Spinal cord (tissue), 9 donors: ENCODE measurements at regions not wholly inside any gene's neighbourhood (a gene's known extent, or its start where the extent isn't known, plus 50 kb on each side); places are given as distances from the start of the nearest gene placed in this dataset.

ENCODE experiments used
- DNase-seq, 6 donors: peaks; one replicate each; pipeline versions ENCODE4 v3.0.0 to v3.0.0-alpha.2; 2013 to 2015; ENCODE audit warnings: low spot score in 6 of 6, low read depth in 4 of 6
- H3K27ac ChIP-seq: one replicate; pipeline ENCODE4 v1.5.1; 2013; ENCODE audit warnings: low read depth, low read length, control low read depth
- H3K27me3 ChIP-seq: one replicate; pipeline ENCODE4 v1.6.1; 2013; ENCODE audit warnings: low read length; ENCODE audit not compliant: control insufficient read depth, insufficient read depth
- H3K36me3 ChIP-seq: one replicate; pipeline ENCODE4 v1.6.1; 2013; ENCODE audit warnings: low read length; ENCODE audit not compliant: control insufficient read depth, insufficient read depth
- H3K4me1 ChIP-seq: one replicate; pipeline ENCODE4 v1.6.1; 2013; ENCODE audit warnings: low read length; ENCODE audit not compliant: control insufficient read depth, insufficient read depth
- H3K4me3 ChIP-seq: one replicate; pipeline ENCODE4 v1.5.1; 2013; ENCODE audit warnings: low read depth, low read length, control low read depth
- H3K9me3 ChIP-seq: one replicate; pipeline ENCODE4 v1.6.1; 2013; ENCODE audit warnings: low read length; ENCODE audit not compliant: control insufficient read depth, insufficient read depth
- WGBS: methylation state at CpG from one replicate; pipeline ENCODE4 v1.1.5; 2013; ENCODE audit warnings: missing lambda C conversion rate; ENCODE audit not compliant: insufficient coverage; 5-methylcytosine and 5-hydroxymethylcytosine counted together
- donor health status: healthy.

DNA sequence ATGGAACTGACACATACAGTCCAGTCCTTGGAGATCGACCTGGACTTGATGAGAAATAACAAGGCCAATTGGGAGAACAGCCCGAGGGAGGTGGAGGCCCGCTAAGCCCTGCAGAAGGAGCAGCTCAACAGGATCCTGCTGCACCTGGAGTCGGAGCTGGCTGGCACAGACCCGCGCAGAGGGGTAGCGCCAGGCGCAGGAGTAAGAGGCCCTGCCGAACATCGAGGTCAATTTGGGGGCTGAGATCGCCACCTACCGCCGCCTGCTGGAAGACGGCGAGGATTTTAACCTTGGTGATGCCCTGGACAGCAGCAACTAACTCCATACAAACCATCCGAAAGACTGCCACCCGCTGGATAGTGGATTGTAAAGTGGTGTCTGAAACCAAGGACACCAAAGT is 1610.1 kb upstream of the ACO1 start:
- H3K4me3 ChIP-seq = no peak overlapping the region
- no peak for DNase-seq
- no peaks in the 10 kb centered on the region for H3K27me3 ChIP-seq
- H3K4me1 ChIP-seq = no peaks in the 10 kb centered on the region
- WGBS = 81% methylated on average over 13 of the region's 17 CpGs
- no peaks in the 10 kb centered on the region for H3K36me3 ChIP-seq
- no peaks in the 10 kb centered on the region for H3K9me3 ChIP-seq
- H3K27ac ChIP-seq = no peak overlapping the region

DNA sequence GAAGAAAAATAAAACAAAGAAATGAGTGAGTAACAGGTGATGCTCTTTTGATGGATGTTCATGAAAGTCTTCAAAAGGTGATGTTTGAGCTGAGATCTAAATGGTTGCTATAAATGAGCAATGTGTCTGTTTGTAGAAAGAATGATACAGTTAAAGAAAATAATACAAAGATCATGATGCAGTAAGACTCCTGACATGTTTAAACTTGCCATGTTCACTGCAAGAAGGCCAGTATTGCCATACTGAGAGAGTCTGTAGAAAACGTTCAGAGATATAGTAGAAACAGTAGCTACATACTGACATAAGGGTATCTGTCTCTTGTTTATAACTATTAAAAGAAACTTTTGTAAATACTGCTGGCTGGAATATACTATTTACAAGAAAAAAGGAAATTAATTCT is 1609.2 kb upstream of the ACO1 start:
- H3K27ac ChIP-seq = no peak overlapping the region
- no peak for DNase-seq
- no peaks in the 10 kb centered on the region for H3K27me3 ChIP-seq
- no peak overlapping the region for H3K4me3 ChIP-seq
- H3K36me3 ChIP-seq = no peaks in the 10 kb centered on the region
- no peaks in the 10 kb centered on the region for H3K4me1 ChIP-seq
- no CpG with 5 or more reads among the region's 1 CpG for WGBS
- H3K9me3 ChIP-seq = no peaks in the 10 kb centered on the region

DNA sequence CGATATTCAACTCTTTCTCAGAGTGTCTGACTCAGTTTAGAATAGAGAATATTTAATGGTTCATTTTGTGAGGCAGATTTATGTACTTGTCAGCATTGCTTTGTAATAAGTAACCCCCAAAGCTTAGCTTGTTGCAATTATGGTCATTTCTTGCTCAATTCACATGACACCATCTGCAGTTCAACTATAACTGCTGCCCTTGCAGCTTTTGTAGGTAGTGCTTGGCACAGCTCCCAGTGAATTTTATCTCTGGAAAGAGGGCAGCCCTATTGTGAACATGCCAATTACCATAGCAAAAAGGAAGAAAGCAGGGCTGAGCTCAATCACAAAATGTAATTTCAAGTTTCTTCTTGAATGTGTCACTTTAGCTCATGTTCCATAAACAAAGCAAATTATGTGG is 1587.7 kb upstream of the ACO1 start:
- Histone ChIP-seq H3K4me3 (no peak overlapping the region), H3K4me1 (no peaks in the 10 kb centered on the region), H3K27ac (no peak overlapping the region), H3K9me3 (peaks cover 2% of the 10 kb centered on the region), H3K27me3 (no peaks in the 10 kb centered on the region), H3K36me3 (no peaks in the 10 kb centered on the region)
- peak in 2 of 6 donors; percentile 4 to 6 for DNase-seq
- no CpG with 5 or more reads among the region's 1 CpG for WGBS

DNA sequence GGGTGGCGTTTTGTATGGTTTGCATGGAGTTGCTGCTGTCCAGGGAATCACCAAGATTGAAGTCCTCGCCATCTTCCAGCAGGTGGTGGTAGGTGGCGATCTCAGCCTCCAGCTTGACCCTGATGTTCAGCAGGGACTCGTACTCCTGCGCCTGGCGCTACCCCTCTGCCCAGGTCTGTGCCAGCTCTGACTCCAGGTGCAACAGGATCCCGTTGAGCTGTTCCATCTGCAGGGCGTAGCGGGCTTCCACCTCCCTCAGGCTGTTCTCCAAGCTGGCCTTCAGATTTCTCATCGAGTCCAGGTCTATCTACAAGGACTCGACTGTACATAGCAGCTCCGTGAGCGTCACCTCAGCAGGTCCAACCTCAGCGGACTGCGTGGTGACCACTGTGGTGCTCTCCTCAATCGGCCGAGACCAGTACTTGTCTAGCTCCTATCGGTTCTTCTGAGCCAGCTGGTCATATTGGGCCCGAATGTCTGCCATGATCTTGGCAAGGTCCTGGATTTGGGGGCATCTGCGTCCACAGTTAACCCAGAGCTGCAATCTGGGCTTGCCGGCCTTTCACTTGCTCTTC is 1584.8 kb upstream of the ACO1 start:
- no peak overlapping the region for H3K4me3 ChIP-seq
- no peaks in the 10 kb centered on the region for H3K27me3 ChIP-seq
- H3K9me3 ChIP-seq = peaks cover 2% of the 10 kb centered on the region
- WGBS = 96% methylated on average over 21 of the region's 21 CpGs
- DNase-seq = no peak
- no peak overlapping the region for H3K27ac ChIP-seq
- H3K36me3 ChIP-seq = no peaks in the 10 kb centered on the region
- no peaks in the 10 kb centered on the region for H3K4me1 ChIP-seq

DNA sequence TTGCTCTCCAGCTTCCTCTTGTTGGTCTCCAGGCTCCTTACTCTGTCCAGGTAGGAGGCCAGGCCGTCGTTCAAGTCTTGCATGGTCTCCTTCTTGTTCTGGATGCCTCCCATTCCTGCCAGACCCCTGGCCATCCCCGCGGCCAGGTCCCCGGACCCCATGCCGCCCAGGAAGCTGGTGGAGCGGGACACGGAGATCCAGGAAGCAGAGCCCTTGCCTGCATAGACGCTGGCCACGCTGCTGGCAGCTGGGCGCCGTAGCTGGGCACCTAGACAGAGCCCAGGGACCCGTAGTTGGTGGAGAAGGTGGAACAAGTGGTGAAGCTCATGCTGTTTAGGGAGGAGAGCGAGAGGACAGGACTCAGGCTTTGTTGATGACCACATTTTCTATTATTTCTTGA is 1584.0 kb upstream of the ACO1 start:
- H3K27me3 ChIP-seq = no peaks in the 10 kb centered on the region
- H3K27ac ChIP-seq = no peak overlapping the region
- H3K36me3 ChIP-seq = no peaks in the 10 kb centered on the region
- DNase-seq = no peak
- no peaks in the 10 kb centered on the region for H3K4me1 ChIP-seq
- H3K4me3 ChIP-seq = no peak overlapping the region
- peaks cover 2% of the 10 kb centered on the region for H3K9me3 ChIP-seq
- WGBS = 96% methylated on average over 13 of the region's 14 CpGs

DNA sequence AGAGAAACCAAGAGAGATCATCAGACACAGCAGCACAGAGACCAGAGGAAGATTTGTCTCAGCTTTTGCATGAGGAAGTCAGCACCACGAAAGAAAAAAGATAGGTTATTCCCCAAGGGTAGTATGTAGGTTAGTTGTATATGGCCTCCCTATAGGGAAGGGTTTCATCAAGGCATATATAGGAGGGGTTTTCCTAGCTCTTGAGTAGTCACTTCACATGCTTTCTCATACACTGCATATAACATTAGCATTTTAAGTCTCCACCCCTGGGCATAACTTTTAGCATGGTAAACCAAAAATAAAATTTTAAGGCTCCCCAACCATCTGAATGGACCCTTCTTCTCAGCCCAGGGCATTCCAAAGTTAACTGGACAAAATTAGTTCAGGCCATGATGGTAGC is 1571.6 kb upstream of the ACO1 start:
- DNase-seq = no peak

DNA sequence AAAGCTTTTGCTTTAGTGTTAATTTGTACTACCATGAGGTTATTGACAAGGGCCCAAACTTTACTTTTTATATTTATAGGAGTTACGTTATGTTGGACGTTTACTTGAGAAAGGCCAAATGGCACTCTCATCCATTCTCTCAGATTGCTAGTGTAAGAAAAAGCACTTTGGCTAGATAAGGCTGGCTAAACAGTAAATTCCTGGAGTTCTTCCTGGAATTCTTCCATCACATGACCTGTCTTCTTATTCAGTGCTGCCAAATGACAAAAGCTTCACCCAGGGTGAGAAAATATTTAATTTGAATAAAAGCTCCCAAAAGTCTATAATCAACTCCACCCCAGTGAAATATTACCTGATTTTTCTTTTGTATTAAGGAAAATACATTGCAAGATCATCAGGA is 1568.9 kb upstream of the ACO1 start:
- DNase-seq = peak in 1 of 6 donors; percentile 22
- Histone ChIP-seq H3K4me3 (no peak overlapping the region), H3K4me1 (no peaks in the 10 kb centered on the region), H3K36me3 (no peaks in the 10 kb centered on the region), H3K9me3 (no peaks in the 10 kb centered on the region), H3K27me3 (no peaks in the 10 kb centered on the region), H3K27ac (no peak overlapping the region)
- no CpG with 5 or more reads among the region's 2 CpGs for WGBS

More for the DNA sequence above, 1571.6 kb upstream of the ACO1 start:
- no CpG with 5 or more reads among the region's 1 CpG for WGBS
- Histone ChIP-seq H3K4me1 (no peaks in the 10 kb centered on the region), H3K27me3 (no peaks in the 10 kb centered on the region), H3K27ac (no peak overlapping the region), H3K36me3 (no peaks in the 10 kb centered on the region), H3K9me3 (no peaks in the 10 kb centered on the region), H3K4me3 (no peak overlapping the region)

DNA sequence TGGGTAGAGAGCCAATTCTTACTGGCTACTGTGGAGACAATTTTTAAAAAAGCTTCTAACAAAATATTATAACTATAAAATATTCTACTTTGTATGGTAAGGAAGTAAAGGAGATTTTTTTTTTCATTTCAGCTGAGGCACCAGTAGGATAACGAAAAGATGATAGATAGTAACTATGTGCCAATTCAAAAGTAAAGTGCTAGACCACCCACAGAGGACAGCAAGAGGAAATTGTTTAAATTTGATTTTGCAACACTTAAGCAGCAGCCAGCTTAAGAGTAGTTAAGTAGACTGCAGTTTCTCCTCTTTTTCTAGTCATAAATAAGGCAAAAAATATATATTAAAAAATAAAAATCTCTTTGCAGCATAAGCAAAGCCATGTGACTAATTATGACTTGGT is 1539.3 kb upstream of the ACO1 start:
- WGBS = no CpG with 5 or more reads among the region's 1 CpG
- Histone ChIP-seq H3K27ac (no peak overlapping the region), H3K36me3 (no peaks in the 10 kb centered on the region), H3K4me3 (no peak overlapping the region), H3K27me3 (no peaks in the 10 kb centered on the region), H3K9me3 (no peaks in the 10 kb centered on the region), H3K4me1 (no peaks in the 10 kb centered on the region)
- DNase-seq = peak in 1 of 6 donors; percentile 6

DNA sequence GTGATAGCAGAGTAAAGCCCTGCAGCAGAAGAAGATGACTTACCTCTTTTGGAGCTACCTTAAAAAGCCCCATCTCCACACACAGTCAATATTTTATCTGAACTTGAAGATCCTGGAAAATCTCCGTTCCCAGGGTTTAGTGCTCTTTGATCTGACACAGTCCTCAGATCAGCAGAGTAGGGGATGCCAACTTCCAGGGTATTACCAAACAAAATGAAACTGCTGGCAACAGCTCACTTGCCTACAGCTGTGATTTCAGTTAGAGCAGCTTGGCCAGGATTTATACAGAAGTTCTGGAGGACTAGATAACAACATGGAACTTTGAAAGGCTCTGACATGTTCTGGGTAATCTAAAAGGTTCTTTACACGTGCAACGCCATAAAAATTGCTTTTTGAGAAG is 1537.8 kb upstream of the ACO1 start:
- Histone ChIP-seq H3K4me1 (no peaks in the 10 kb centered on the region), H3K27me3 (no peaks in the 10 kb centered on the region), H3K4me3 (no peak overlapping the region), H3K36me3 (no peaks in the 10 kb centered on the region), H3K27ac (no peak overlapping the region), H3K9me3 (no peaks in the 10 kb centered on the region)
- 38% methylated on average over 1 of the region's 3 CpGs for WGBS
- peak in 3 of 6 donors; percentile 1 to 47 (median 41) for DNase-seq

DNA sequence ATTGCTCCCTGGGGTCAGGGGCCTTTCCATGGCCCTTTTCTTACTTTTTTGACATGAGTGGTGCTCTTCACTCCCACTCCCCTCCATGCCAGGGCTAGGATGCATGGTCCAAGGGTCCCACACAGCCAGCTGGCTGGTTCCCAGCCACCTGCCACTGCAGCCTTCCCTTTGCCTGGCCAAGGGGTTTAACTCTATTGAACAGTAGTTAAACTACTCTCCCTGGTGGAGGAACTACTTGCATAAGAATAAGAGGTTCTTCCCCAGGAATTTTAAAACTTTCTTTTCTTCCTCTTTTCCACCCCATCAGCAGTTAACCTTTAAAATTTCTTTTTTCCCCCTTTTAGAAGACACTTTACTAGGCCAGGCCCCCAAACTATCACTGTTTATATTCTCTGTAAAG is 1532.8 kb upstream of the ACO1 start:
- no peak overlapping the region for H3K4me3 ChIP-seq
- no peaks in the 10 kb centered on the region for H3K27me3 ChIP-seq
- H3K9me3 ChIP-seq = no peaks in the 10 kb centered on the region
- no peaks in the 10 kb centered on the region for H3K36me3 ChIP-seq
- no peak overlapping the region for H3K27ac ChIP-seq
- no peak for DNase-seq
- no peaks in the 10 kb centered on the region for H3K4me1 ChIP-seq
